ENCODE measurements at regions not wholly inside any gene's neighbourhood (a gene's known extent, or its start where the extent isn't known, plus 50 kb on each side); places are given as distances from the start of the nearest gene placed in this dataset.
A peak's percentile ranks its signal among the peaks of the same experiment; 100 is the strongest.

DNA sequence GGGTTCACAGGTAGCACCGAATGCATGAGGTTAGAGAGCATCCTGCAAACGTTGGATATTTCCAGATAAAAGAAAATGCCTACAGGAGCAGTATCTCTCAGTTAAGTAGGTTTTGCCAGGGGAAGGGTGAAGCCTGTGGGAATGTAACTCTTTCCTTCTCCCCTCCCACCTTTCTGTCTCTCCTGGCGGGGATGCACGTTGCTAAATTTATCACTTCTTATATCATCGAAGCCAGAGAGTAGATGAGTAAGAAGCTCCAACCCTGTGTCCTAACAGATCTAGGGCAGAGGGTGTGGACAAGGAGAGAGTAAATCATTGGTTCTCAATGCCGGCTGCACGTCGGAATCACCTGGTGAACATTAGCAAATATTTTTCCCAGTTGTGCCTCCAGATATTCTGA, 457.5 kb downstream of the ENC1 start:
- H3K4me1 ChIP-seq = no peaks in the 10 kb centered on the region

GRCh38 chr5:74182603-74183002, 457.9 kb downstream of the ENC1 start:
- H3K4me3 ChIP-seq = no peak overlapping the region
- no peak for TF ChIP-seq Cebpa-rat (IDR thresholded peaks at IDR 0.05)
- no peaks in the 10 kb centered on the region for H3K4me1 ChIP-seq

More for the DNA sequence above, 457.5 kb downstream of the ENC1 start:
- Histone ChIP-seq H3K27ac (no peak overlapping the region), H3K9me3 (replicated peaks in 1 of 11) (no peaks in the 10 kb centered on the region), H3K4me3 (no peak overlapping the region), H3K9ac (no peak overlapping the region), H4K20me1 (no peaks in the 10 kb centered on the region), H3K4me2 (no peak overlapping the region), H3K27me3 (no peaks in the 10 kb centered on the region), H3K36me3 (no peaks in the 10 kb centered on the region)
- TF ChIP-seq Cebpa-rat (IDR thresholded peaks at IDR 0.05) = no peak

DNA sequence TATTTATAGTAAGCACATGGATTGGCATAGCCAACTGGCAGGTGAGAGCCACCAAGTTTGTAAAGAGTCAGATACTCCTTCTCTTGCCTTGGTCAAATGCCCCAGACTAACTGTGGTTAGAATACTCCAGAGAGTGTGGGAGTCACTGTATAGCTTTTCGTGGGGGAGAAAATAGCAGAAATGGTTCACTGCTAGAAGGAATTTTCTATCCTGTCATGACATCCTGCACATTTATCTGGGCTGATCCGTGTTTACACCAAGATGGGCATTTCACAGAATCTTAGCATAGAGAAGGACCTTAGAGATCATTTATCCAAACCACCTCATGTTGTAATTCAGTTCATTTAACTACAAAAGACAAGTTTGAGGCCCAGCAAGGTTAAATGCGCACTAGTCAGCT, 460.8 kb downstream of the ENC1 start:
- no peaks in the 10 kb centered on the region for H3K9me3 ChIP-seq (replicated peaks in 1 of 11)
- H3K36me3 ChIP-seq = no peaks in the 10 kb centered on the region
- H4K20me1 ChIP-seq = no peaks in the 10 kb centered on the region
- H3K9ac ChIP-seq = no peak overlapping the region
- H3K27me3 ChIP-seq = no peaks in the 10 kb centered on the region
- H3K4me3 ChIP-seq = no peak overlapping the region
- no peak for TF ChIP-seq Cebpa-rat (IDR thresholded peaks at IDR 0.05)
- no peak overlapping the region for H3K4me2 ChIP-seq
- no peak overlapping the region for H3K27ac ChIP-seq
- H3K4me1 ChIP-seq = no peaks in the 10 kb centered on the region

More at GRCh38 chr5:74182603-74183002, 457.9 kb downstream of the ENC1 start:
- no peaks in the 10 kb centered on the region for H3K9me3 ChIP-seq (replicated peaks in 1 of 11)
- no peak overlapping the region for H3K27ac ChIP-seq
- no peak overlapping the region for H3K4me2 ChIP-seq
- H3K36me3 ChIP-seq = no peaks in the 10 kb centered on the region
- no peaks in the 10 kb centered on the region for H3K27me3 ChIP-seq
- H4K20me1 ChIP-seq = no peaks in the 10 kb centered on the region
- H3K9ac ChIP-seq = no peak overlapping the region

DNA sequence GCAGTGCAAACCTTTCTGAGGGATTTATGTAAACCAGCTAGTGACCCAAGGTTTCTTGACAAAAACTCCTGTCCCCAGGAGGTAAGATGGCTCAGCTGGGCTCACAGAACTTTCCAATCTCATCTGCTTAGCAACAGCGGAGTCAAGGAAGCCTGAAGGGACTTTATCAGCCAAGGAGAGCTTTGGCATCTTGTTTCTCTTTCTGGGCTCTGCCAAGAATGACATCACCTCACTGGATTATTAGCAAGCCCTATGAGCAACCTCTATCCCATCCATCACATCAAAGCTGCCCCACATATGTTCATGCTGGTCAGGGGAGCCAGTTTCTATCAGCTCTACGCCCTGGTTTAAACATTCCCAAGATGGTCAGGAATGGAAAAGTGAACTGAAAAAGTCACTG, 461.3 kb downstream of the ENC1 start:
- Histone ChIP-seq H3K36me3 (no peaks in the 10 kb centered on the region), H3K4me2 (no peak overlapping the region), H3K4me1 (no peaks in the 10 kb centered on the region), H3K9me3 (replicated peaks in 1 of 11) (no peaks in the 10 kb centered on the region), H3K27ac (no peak overlapping the region), H3K9ac (no peak overlapping the region), H3K27me3 (no peaks in the 10 kb centered on the region), H3K4me3 (no peak overlapping the region), H4K20me1 (no peaks in the 10 kb centered on the region)
- no peak for TF ChIP-seq Cebpa-rat (IDR thresholded peaks at IDR 0.05)

DNA sequence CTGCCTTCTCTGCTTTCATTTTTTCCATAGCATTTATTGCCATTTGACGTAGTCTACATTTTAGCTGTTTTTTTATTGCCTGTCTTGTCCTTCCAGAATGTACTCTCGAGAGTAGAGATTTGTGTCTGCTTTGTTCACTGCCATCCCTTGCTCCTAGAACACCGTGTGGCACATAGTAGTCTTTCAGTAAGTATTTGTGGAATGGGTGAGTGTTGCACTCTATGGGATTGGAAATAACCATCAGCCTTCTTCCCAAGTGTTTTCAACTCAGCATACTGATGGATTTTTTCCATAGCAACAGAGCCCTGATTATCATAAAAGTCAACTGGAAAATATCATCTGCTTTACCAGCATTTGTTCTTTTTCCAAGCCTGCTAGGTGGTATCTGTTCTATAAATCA, 462.6 kb downstream of the ENC1 start:
- no peak for TF ChIP-seq Cebpa-rat (IDR thresholded peaks at IDR 0.05)
- no peaks in the 10 kb centered on the region for H4K20me1 ChIP-seq
- no peaks in the 10 kb centered on the region for H3K27me3 ChIP-seq

GRCh38 chr5:74174366-74174765, 466.2 kb downstream of the ENC1 start:
- Histone ChIP-seq H3K4me1 (no peaks in the 10 kb centered on the region), H3K4me3 (no peak overlapping the region), H3K9me3 (replicated peaks in 1 of 11) (no peaks in the 10 kb centered on the region), H3K4me2 (no peak overlapping the region), H3K9ac (no peak overlapping the region), H4K20me1 (no peaks in the 10 kb centered on the region; a peak in 1 of 22 replicates), H3K27ac (no peak overlapping the region), H3K36me3 (no peaks in the 10 kb centered on the region), H3K27me3 (no peaks in the 10 kb centered on the region)
- no peak for TF ChIP-seq Cebpa-rat (IDR thresholded peaks at IDR 0.05)

More for the DNA sequence above, 462.6 kb downstream of the ENC1 start:
- Histone ChIP-seq H3K36me3 (no peaks in the 10 kb centered on the region), H3K4me3 (no peak overlapping the region), H3K9me3 (replicated peaks in 1 of 11) (no peaks in the 10 kb centered on the region), H3K27ac (no peak overlapping the region), H3K4me2 (no peak overlapping the region), H3K4me1 (no peaks in the 10 kb centered on the region), H3K9ac (no peak overlapping the region)

GRCh38 chr5:74173665-74174064, 466.9 kb downstream of the ENC1 start:
- H3K27me3 ChIP-seq = no peaks in the 10 kb centered on the region
- no peak for TF ChIP-seq Cebpa-rat (IDR thresholded peaks at IDR 0.05)
- no peak overlapping the region for H3K4me3 ChIP-seq
- no peak overlapping the region for H3K9ac ChIP-seq
- H3K27ac ChIP-seq = no peak overlapping the region
- H4K20me1 ChIP-seq = no peaks in the 10 kb centered on the region; a peak in 1 of 22 replicates
- no peaks in the 10 kb centered on the region for H3K9me3 ChIP-seq (replicated peaks in 1 of 11)
- H3K4me2 ChIP-seq = no peak overlapping the region
- H3K36me3 ChIP-seq = no peaks in the 10 kb centered on the region
- no peaks in the 10 kb centered on the region for H3K4me1 ChIP-seq

DNA sequence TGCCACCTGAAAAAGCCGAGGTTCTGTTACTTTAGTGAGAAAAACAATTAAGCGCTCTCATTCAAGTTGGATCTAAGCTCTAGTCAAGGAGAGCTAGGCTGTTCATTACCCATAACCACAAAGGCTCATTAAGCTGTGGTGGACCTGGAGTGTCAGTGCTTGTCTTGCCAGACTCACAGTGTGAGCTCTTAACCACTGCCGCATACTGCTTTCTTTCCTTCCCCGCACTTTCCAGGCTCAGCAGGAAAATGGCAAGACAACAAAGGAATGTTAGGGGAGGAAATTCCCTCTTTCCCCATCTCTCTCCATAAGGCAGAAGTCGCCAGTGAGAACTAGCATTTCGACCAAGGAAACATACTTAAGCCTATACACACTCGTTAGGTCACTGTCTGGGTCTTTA, 467.3 kb downstream of the ENC1 start:
- H3K36me3 ChIP-seq = no peaks in the 10 kb centered on the region
- H3K27me3 ChIP-seq = no peaks in the 10 kb centered on the region
- H3K9ac ChIP-seq = no peak overlapping the region
- no peak overlapping the region for H3K4me3 ChIP-seq
- H3K9me3 ChIP-seq (replicated peaks in 1 of 11) = no peaks in the 10 kb centered on the region
- peak overlapping the region in 3 of 11 experiments; percentile 5 to 27 (median 22); a peak in 3 of 22 replicates for H3K4me2 ChIP-seq
- H3K27ac ChIP-seq = no peak overlapping the region
- no peak for TF ChIP-seq Cebpa-rat (IDR thresholded peaks at IDR 0.05)
- no peaks in the 10 kb centered on the region for H3K4me1 ChIP-seq
- no peaks in the 10 kb centered on the region; a peak in 1 of 22 replicates for H4K20me1 ChIP-seq

DNA sequence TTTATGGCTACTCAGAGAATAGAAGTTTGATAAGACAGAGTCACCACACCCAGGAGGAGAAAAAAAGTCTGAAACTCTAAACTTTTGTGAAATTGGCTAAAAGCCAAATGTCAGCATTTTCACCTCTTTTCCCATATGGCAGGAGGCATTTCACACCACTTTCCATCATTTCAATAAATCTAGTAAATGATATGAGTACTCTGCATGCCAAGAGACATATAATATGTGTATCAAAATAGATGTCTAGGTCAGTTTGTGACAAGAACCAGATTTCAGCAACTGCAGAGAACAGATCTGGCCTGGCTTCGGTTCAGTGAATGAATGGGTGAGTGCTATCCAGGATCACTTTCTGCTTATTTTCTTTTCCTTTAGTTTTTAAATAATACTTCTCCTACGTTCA, 470.8 kb downstream of the ENC1 start:
- no peaks in the 10 kb centered on the region for H3K4me1 ChIP-seq
- H3K4me2 ChIP-seq = no peak overlapping the region
- H4K20me1 ChIP-seq = no peaks in the 10 kb centered on the region; a peak in 1 of 22 replicates
- H3K27ac ChIP-seq = no peak overlapping the region
- H3K27me3 ChIP-seq = no peaks in the 10 kb centered on the region
- H3K9me3 ChIP-seq (replicated peaks in 1 of 11) = no peaks in the 10 kb centered on the region
- no peak for TF ChIP-seq Cebpa-rat (IDR thresholded peaks at IDR 0.05)
- H3K36me3 ChIP-seq = no peaks in the 10 kb centered on the region
- H3K9ac ChIP-seq = no peak overlapping the region
- H3K4me3 ChIP-seq = no peak overlapping the region

DNA sequence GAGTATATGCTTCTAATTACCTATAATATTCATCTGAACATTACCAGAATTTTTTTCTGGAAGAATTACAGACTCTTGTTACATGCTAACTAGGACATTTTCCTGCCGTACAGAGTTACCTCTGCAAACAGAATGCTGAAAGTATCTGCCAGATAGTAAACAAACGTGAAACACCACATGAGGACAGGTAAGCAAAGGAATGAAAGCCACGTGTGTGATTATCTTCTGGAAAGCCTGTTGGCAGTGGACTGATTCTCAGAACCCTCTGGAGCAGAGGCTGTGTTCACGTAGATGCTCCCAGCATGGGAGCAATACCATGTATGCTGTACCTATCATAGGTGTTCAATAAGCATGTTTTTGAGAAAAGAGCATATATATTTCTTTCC, 472.6 kb downstream of the ENC1 start:
- no peak overlapping the region for H3K27ac ChIP-seq
- no peaks in the 10 kb centered on the region for H3K27me3 ChIP-seq
- H4K20me1 ChIP-seq = no peaks in the 10 kb centered on the region; a peak in 1 of 22 replicates
- no peak overlapping the region for H3K4me3 ChIP-seq
- H3K9ac ChIP-seq = no peak overlapping the region
- H3K4me1 ChIP-seq = no peaks in the 10 kb centered on the region
- TF ChIP-seq Cebpa-rat (IDR thresholded peaks at IDR 0.05) = no peak
- no peak overlapping the region for H3K4me2 ChIP-seq
- no peaks in the 10 kb centered on the region for H3K9me3 ChIP-seq (replicated peaks in 1 of 11)
- no peaks in the 10 kb centered on the region for H3K36me3 ChIP-seq
